DND-41 (cell line): ENCODE measurements at regions not wholly inside any gene's neighbourhood (a gene's known extent, or its start where the extent isn't known, plus 50 kb on each side); places are given as distances from the start of the nearest gene placed in this dataset.
"Not testable (repeated sequence)": the region's sequence is repeated elsewhere in the genome, so short reads cannot be mapped to it uniquely, and the experiment has no call there.

Experiments used
- ATAC-seq: fragments of 200-7000 bp; cut with Tn5 transposase; 3 replicates; pipeline ENCODE4 v1.9.1; 2021; ENCODE audit warnings: low read depth; ENCODE audit not compliant: insufficient read depth
- DNase-seq: peaks from one replicate; pipeline ENCODE4 v3.0.0-alpha.2; 2020
- H2AFZ ChIP-seq: 2 replicates; pipeline ENCODE4 v1.6.0; 2012; ENCODE audit warnings: low read depth, low read length
- H3K27ac ChIP-seq: 2 replicates; pipeline ENCODE4 v1.5.1; 2012; ENCODE audit warnings: low read length, inconsistent platforms
- H3K27me3 ChIP-seq: fragments of 200-600 bp; sonication (generic); 2 replicates; pipeline ENCODE4 v1.6.0; 2012; ENCODE audit warnings: low read length, mild to moderate bottlenecking, inconsistent platforms; ENCODE audit not compliant: insufficient read depth, poor library complexity
- H3K36me3 ChIP-seq: 2 replicates; pipeline ENCODE4 v1.5.1; 2012; ENCODE audit warnings: low read length, inconsistent platforms; ENCODE audit not compliant: insufficient read depth
- H3K4me1 ChIP-seq: 2 replicates; pipeline ENCODE4 v1.5.1; 2012; ENCODE audit warnings: mild to moderate bottlenecking, low read length; ENCODE audit not compliant: insufficient read depth
- H3K4me2 ChIP-seq: 2 replicates; pipeline ENCODE4 v1.6.0; 2012; ENCODE audit warnings: mild to moderate bottlenecking, moderate library complexity, low read length, inconsistent platforms; ENCODE audit not compliant: insufficient read depth
- H3K4me3 ChIP-seq, 2 experiments: fragments of 200-600 bp in 1 of 2; shearing (Covaris generic) in 1 of 2; 2 replicates each; pipeline ENCODE4 v1.5.1; 2012 to 2016; ENCODE audit warnings: inconsistent platforms in 2 of 2, low read length in 2 of 2, mild to moderate bottlenecking in 2 of 2, low read depth in 1 of 2, moderate library complexity in 1 of 2
- H3K79me2 ChIP-seq: 2 replicates; pipeline ENCODE4 v1.6.0; 2012; ENCODE audit warnings: low read length, inconsistent platforms; ENCODE audit not compliant: insufficient read depth
- H3K9ac ChIP-seq: 2 replicates; pipeline ENCODE4 v1.6.0; 2012; ENCODE audit warnings: low read depth, mild to moderate bottlenecking, inconsistent platforms, low read length, moderate library complexity
- H3K9me3 ChIP-seq: 2 replicates; pipeline ENCODE4 v1.5.1; 2012; ENCODE audit warnings: low read length, moderate library complexity, mild to moderate bottlenecking, inconsistent platforms; ENCODE audit not compliant: insufficient read depth, severe bottlenecking
- H4K20me1 ChIP-seq: 2 replicates; pipeline ENCODE4 v1.6.0; 2012; ENCODE audit warnings: low read length; ENCODE audit not compliant: insufficient read depth
- CTCF ChIP-seq: IDR thresholded peaks from 2 replicates; pipeline ENCODE4 v1.5.1; 2012; ENCODE audit warnings: borderline replicate concordance, low read length, moderate library complexity, mild to moderate bottlenecking; ENCODE audit not compliant: poor library complexity, severe bottlenecking; ENCODE audit errors: extremely low read depth
- EZH2 ChIP-seq: IDR thresholded peaks from 3 replicates; pipeline ENCODE4 v1.6.1; 2012; ENCODE audit warnings: borderline replicate concordance, low read depth, mild to moderate bottlenecking, moderate library complexity, low read length, inconsistent platforms; ENCODE audit not compliant: severe bottlenecking

GRCh38 chr10:57038531-57038930, 677.5 kb upstream of the ZWINT start:
- Histone ChIP-seq H4K20me1 (no peaks in the 10 kb centered on the region), H3K79me2 (no peaks in the 10 kb centered on the region), H3K4me3 (no peak overlapping the region), H3K9ac (no peak overlapping the region), H3K4me2 (no peak overlapping the region), H2AFZ (no peak overlapping the region), H3K27ac (no peak overlapping the region), H3K4me1 (no peaks in the 10 kb centered on the region), H3K9me3 (no peaks in the 10 kb centered on the region), H3K36me3 (no peaks in the 10 kb centered on the region), H3K27me3 (no peaks in the 10 kb centered on the region)
- DNase-seq = no peak
- TF ChIP-seq EZH2 = no peak
- no peak for TF ChIP-seq CTCF
- no peak for ATAC-seq

GRCh38 chr10:57035310-57035709, 674.3 kb upstream of the ZWINT start:
- TF ChIP-seq CTCF (no peak), EZH2 (no peak)
- H3K9me3 ChIP-seq = no peaks in the 10 kb centered on the region
- no peak overlapping the region for H2AFZ ChIP-seq
- H3K4me3 ChIP-seq = no peak overlapping the region
- no peak for DNase-seq
- H3K36me3 ChIP-seq = no peaks in the 10 kb centered on the region
- H3K79me2 ChIP-seq = no peaks in the 10 kb centered on the region
- ATAC-seq = no peak
- no peaks in the 10 kb centered on the region for H3K27me3 ChIP-seq
- no peak overlapping the region for H3K9ac ChIP-seq
- no peak overlapping the region for H3K4me2 ChIP-seq
- H4K20me1 ChIP-seq = no peaks in the 10 kb centered on the region
- no peaks in the 10 kb centered on the region for H3K4me1 ChIP-seq
- no peak overlapping the region for H3K27ac ChIP-seq

GRCh38 chr10:57032301-57032700, 671.2 kb upstream of the ZWINT start:
- not testable (repeated sequence) for H3K9me3 ChIP-seq, H3K4me1 ChIP-seq, H3K36me3 ChIP-seq, H3K4me2 ChIP-seq, DNase-seq, H3K27ac ChIP-seq, H3K4me3 ChIP-seq, ATAC-seq, H3K27me3 ChIP-seq, H3K9ac ChIP-seq, H4K20me1 ChIP-seq, H3K79me2 ChIP-seq, H2AFZ ChIP-seq

GRCh38 chr10:57031346-57031745, 670.3 kb upstream of the ZWINT start:
- no peak overlapping the region for H3K9ac ChIP-seq
- no peak overlapping the region for H2AFZ ChIP-seq
- no peak for TF ChIP-seq EZH2
- no peak for TF ChIP-seq CTCF
- H3K4me2 ChIP-seq = no peak overlapping the region
- H3K4me3 ChIP-seq = no peak overlapping the region
- no peaks in the 10 kb centered on the region for H3K27me3 ChIP-seq
- DNase-seq (no peak), ATAC-seq (no peak)
- H4K20me1 ChIP-seq = no peaks in the 10 kb centered on the region
- H3K36me3 ChIP-seq = no peaks in the 10 kb centered on the region
- no peaks in the 10 kb centered on the region for H3K4me1 ChIP-seq
- no peaks in the 10 kb centered on the region for H3K79me2 ChIP-seq
- no peaks in the 10 kb centered on the region for H3K9me3 ChIP-seq
- H3K27ac ChIP-seq = no peak overlapping the region
